GM21717 (cell line): ENCODE measurements at regions not wholly inside any gene's neighbourhood (a gene's known extent, or its start where the extent isn't known, plus 50 kb on each side); places are given as distances from the start of the nearest gene placed in this dataset.
"Not testable (repeated sequence)": the region's sequence is repeated elsewhere in the genome, so short reads cannot be mapped to it uniquely, and the experiment has no call there.

Experiments used
- ATAC-seq: cut with Tn5 transposase; IDR thresholded peaks from one replicate; pipeline ENCODE4 v1.9.1; 2021; ENCODE audit warnings: mild to moderate bottlenecking, moderate library complexity; ENCODE audit not compliant: unreplicated experiment

DNA sequence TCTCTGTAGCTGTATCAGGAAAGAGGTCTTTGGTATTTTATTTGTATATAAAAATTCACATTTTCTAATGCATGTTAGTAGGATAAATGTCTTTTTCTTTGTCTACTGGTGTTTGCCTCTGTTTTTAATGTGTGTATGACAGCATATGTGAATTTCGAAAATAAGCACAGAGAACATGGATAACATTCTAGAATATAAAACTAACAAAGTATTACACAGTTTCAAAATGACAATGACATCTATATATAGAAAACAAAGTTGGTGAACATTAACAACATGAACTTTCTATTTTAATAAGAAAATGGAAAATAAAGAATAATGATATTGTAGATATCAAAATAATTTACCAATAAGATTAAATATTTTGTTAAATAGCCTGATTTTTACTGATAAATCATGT is 608.0 kb downstream of the COL12A1 start:
- ATAC-seq: peak; percentile 38

DNA sequence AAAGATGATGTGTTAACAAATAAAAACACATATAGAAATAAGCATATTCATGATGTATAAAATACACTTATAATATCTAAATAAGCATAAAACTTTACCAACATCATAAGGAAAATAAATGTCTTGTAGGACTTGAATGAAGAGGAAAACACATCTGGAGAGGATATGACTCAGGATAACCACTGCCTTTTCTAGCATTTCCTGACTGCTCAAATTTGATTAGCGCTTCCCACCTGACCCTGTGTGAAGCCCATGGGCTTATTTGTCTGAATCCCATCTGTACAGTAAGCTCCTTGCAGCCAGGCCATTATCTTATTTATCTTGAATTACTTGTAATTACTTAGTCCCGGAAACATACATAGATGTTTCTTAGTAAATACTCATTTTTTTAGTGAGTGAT is 608.6 kb downstream of the COL12A1 start:
- no peak for ATAC-seq

DNA sequence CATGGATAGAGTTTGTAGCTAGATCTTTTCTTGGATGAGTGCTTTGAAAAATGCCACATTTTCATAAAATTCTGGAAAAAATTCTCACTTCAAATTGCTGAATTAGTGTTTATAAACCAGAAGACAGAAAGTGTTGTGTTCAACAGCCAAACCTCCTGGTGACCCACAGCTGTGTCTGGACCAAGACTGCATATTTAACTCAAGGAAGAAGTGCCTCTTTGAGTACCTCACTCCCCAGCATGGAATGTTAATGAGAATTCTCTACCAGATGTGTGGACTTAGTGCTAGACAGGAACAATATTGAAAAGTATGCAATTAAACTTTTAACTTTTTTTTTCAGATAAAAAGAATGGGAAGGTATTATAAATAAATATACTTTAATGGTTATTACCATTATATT is 609.3 kb downstream of the COL12A1 start:
- no peak for ATAC-seq

DNA sequence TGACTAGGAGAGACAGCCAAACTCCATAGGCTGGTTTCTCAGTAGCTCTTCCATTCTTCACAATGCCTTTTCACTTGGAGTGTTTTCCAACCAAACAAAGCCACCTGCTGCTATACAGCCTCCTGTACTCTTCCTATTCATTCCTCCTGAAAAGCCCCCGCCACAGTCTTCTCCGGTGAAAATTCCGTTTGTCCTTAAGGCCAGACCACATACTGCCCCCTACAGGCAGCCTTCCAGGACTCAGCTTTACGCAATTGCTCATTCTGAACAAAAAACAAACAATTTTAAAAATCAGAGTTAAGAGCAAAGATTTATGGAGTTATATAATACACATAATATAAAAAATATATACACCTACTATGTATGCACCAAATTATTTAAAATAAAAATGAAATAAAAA is 611.5 kb downstream of the COL12A1 start:
- not testable (repeated sequence) for ATAC-seq

DNA sequence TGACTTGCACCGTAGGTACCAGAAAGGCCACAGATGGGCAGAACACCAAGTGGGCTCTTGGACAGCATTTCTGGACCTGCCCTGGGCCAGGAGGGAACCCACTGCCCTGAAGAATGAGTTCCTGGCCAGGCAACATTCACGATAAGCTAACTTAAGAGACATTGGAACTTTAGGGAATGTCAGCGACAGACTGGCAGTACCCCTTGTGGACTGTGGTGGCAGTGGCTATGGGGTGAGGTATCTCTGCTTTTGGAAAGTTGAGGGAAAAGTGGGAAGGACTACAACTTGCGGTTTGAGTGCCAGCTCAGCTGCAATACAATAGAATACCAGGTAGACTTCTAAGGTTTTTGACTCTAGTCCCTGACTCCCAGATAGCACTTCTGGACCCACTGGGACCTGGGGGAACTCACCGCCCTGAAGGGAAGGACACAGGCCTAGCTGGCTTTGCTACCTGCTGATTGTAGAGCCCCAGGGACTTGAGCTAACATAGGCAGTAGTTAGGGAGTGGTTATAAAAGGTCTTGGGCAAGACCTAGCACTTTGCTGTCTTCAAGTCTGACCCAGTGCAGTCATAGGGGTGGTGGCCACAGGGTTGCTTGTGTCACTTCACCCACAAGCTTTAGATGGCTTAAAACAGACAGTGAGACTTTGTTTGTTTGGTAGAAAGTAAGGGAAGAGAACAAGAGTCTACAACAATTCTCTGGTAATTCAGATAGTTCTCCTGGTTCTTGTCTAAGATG is 617.6 kb downstream of the COL12A1 start:
- no peak for ATAC-seq

DNA sequence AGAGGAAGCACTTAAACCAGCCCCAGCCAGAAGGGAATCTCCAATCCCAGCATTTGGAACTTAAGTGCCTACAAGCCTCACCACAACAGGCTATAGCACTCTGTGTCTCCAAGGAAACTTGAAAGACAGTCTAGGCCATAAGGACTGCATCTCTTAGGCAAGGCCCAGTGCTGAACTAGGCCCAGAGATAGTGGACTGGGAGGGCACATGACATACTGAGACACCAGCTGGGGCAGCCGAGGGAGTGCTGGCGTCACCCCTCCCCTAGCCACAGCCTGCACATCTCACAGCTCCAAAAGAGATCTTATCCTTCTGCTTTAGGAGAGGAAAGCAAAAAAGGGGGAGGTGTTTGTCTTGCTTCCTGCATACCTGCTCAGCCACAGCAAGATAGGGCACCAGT is 618.5 kb downstream of the COL12A1 start:
- no peak for ATAC-seq

DNA sequence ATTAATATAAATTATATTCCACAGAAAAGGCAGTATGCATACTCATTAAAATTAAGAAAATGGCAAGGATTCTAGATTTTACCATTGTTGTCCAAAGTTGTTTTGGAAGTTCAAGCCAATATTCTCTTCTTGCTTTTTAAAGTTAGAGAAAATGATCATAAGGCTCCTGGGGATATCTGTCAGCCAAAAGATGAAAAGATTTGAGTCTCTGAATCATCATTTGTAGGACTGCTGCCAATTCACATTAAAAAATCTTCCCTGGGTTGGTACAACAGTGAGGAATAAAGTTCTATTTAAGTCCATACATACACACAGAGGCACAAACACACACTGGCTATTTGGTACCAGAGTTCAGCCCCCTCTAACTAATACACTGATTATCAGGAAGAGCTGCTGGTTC is 620.1 kb downstream of the COL12A1 start:
- ATAC-seq: no peak

DNA sequence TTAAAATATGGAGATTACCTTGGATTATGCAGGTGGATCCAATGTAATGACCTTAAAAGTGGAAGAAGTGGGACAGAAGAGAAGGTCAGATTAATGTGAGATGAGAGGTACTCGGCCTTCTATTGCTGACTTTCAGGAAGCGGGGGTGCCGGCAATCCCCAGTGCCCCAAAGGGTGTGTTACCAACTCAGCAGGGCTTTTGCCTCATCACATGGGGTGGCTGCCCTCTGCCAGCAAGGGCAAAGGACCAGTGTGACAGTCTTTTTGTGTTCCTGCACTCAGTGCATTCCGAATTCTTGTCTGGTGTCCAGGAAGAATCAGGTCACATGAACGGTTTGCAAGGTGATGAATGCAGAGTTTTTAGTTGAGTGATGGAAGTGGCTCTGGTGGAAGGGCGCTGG is 624.2 kb downstream of the COL12A1 start:
- ATAC-seq: no peak

DNA sequence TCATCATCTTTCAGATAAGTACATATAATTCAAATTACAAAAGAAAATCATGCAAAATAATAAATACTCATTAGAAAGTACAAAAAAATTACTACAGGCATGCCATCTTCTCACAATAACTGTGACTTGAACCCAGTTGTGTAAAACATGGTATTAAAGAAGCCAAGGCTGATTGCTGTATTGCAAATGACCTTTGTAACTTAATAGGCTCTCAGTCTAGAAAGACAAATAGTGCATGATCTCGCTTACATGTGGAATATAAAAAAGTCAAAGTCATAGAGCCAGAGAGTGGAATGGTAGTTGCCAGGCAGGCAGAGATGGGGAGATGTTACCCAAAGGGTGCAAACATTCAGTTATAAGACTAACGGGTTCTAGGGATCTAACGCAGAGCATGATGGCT is 626.1 kb downstream of the COL12A1 start:
- ATAC-seq: no peak

DNA sequence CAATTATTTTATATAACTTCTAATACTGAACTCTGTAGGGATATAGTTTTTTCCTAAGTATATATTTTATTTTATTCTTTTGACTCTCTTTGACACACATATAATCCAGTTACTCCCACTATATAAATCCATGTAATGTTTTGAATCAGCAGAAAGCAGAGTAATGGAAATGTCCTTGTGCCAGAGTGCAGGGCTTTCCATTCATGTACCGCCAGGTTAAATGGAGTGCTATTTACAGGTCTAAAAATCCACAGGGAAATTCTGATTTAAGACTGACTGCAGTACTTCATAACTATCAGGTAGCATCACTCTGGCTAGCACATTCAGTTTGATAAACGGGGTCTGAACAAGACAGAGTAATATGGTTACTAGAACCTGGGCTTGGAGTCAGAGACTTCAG is 626.8 kb downstream of the COL12A1 start:
- ATAC-seq: no peak

DNA sequence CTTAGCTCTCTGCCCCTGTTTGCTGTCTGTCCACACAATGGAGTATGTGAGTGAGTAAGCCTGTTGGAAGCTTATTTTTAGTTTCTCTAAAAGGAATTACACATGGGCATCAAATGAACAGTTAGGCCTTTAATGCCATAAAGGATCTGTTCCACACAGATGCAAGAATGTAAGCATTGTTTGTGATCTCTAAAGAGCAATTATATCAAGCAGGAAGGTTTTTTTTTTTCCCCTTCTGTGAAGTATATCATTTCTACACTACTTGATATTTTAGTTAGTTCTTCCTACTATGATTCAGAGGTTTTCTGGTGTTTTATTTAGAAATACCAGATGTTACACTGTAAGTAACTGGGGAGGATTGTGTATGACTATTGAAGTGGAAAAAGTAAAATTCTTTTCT is 627.5 kb downstream of the COL12A1 start:
- no peak for ATAC-seq

DNA sequence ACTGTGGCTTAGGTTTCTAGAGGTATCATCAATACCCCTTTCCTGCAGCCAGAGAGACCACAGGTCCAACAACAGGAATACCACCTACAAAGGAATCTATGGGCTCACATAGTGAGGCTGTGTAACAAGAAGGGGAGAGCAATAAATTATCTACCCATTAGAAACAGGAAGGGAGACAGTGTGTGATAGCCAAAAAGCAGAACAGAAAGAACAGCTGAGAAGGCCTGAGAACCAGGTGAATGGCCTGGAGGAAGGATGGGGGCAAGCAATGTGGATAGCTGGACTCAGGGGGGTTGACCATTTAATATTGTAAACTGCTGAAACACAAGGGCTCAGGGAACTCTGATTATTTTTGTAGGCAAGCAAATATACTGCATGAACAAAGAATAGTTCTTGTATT is 628.2 kb downstream of the COL12A1 start:
- ATAC-seq: peak; percentile 76

DNA sequence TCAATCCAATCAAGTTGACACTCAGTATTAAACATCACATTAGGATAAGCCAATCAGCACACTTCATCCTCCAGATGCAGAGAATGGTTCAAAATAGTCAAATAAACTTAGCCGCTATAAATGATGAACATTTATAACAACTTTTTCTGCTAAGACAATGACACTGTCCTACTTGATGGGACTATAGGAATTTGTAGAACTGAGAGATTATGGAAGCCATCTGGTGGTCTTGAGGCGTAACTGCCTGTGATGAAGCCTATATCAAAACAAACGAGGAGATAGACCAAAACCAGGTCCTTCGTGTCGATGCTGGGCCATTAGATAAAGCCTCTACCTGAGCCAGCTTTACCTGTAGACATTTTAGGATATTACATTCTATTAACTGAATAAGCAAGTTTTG is 631.1 kb downstream of the COL12A1 start:
- peak; percentile 60 for ATAC-seq

DNA sequence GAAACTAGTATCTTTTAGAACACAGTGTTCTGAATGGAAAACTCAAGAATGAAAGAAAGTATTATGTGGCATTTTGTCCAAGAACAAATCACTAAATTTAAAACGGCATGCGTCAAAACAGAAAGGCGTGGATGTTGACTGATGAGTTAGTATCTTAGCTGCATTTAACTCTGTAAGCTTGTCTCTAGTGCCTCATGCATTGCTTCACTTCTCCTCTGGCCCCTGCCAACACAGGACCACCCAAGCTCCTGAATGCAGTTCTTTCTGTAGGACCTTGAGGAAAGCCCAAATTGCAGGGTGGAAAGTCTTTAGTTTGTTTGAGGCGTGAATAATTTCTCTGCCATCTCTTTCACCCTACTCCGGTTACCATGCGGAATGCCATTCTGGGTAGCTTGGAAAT is 632.2 kb downstream of the COL12A1 start:
- ATAC-seq: no peak

DNA sequence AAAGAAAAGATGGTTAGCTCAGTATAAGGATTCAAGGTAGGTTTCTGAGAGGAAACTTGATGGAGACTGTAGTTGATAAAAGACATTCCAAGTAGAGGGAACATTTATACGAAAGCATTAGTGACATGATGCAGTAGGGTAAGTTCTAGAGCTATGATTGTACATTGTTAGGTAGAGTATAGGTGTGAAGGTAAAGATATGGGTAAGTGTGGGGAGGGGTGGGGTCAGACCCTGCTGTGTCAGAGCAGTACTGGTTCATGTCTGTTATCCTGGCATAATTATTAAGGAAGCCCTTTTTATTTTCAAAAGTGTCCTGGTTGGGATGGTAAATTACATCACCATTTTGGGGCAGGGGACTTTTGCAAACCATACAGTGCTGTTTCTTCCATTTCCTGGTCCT is 635.8 kb downstream of the COL12A1 start:
- no peak for ATAC-seq

DNA sequence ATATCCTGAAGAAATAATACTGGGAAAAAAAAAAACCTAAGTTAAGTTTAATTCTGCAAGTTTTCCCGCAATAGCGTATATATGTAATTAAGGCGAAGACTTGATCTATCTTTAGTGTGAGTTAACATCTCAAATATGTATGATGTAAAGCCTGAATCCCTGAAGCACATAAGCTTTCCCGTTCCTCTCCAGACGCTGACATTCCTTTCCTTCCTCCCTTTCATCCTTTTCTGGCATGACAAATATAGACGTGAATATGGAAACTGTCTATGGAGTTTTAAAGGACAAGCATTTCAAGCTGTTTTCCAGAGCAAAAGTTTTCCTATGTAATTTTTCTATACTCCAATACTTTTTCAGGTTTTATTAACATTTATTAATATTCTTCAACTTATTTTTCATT is 637.0 kb downstream of the COL12A1 start:
- ATAC-seq: no peak

DNA sequence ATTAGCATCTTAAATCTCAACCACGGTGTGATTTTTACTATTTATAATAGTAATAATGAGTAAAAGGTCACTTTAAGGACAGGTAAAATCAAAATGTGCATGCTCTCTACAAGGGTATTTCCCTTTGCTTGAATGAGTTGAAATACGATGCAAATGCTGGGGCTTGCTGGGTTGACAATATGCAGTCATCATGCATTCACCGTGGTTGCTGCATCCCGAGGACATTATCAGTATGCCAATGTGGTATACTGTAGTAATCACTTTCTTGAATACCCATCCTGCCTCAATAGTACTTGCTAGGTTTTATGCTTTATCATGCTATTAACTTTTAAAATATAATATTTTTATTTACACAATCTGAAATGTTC is 637.9 kb downstream of the COL12A1 start:
- not testable (repeated sequence) for ATAC-seq

DNA sequence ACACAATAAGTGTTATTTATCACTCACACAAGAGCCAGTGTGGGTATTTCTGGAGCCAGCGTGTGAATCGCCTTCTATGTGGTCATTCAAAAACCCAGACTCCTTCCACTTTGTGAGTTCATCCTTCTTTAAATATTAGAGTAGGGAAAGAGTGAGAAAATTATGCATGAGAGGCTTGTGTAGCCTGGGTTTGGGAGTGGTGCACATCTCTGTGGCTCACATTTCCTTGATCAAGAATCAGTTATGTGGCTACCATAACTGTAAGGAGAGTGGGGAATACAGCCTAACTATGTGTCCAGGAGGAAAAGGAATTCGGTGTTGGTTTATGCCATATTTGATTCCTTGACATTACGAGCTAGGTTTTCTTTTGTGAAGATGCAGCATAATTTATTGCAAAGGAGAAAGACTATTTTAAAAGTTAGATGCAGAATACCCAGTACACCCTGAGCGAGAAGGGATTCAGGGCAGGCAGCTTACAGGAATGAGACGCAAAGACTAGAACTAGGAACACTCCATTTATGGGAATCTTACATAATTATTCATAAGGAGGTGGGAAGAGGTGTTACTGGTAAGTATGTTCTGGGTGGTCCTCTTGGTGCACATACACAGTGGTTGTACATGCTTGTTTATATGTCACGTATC is 638.5 kb downstream of the COL12A1 start:
- ATAC-seq: no peak

DNA sequence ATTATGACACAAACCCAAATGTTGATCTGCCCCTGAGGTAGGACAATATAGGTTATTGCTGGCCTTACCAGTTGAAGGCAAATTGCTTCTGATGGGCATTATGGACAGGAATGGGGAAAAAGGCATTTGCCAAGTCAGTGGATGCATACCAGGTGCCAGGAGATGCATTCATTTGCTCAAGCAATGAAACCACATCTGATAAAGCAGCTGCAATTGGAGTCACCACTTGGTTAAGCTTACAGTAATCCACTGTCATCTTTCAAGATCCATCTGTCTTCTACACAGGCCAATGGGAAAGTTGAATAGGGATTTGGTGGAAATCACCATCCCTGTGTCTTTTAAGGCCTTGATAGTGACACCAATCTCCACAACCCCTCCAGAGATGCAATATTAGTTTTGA is 648.6 kb downstream of the COL12A1 start:
- ATAC-seq: no peak

DNA sequence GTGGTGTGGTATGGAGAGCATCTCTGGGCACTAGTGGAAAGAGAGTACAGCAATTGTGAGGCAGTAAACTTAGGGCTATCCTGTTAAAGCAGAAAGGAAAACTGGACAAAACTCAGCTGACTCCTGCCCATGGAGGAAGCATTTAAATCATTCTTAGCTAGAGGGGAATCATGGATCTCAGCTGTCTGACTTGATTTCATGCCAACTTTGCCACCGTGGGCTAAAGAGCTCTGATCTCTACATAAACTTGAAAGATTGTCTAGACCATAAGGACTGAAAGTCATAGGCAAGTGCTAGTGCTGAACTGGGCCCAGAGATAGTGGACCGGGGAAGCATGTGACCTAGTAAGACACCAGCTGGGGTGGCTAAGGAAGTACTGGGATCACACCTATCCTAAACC is 651.8 kb downstream of the COL12A1 start:
- ATAC-seq: no peak

DNA sequence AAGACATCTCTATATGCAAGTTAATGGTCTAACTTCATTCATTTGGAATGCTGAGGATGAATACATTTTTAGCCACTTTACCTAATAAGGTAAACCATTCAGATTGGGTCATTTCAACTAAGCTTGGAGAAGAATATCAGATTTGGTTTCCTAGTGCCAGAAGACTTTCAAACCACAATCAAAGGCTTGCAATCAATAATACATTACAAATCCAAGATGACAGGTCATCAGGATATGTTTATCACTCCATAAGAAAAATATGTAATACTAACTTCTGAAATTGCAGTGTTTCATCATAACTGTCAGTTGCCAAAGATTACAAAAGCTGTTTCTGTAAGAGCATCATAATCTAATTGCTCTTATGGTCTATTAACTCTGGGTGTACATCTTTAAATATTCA is 654.0 kb downstream of the COL12A1 start:
- no peak for ATAC-seq

DNA sequence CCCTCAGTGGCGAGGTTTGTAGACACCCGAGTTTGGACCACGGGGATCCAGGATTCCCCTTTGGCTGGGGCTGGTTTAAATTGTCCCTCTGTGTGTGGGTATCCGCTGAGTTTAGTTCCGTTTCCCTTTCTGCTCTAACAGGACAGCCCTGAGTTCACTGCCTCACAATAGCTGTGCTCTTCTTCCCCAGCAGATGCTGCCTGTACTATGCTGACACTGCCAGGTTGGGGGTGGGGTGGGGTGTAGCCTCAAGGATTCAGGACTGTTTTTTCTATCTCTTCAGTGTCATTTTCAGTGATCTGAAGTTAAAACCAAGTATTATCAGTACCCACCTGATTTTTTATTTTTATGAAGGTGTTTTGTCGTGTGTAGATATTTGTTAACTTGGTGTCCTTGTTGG is 655.0 kb downstream of the COL12A1 start:
- no peak for ATAC-seq

DNA sequence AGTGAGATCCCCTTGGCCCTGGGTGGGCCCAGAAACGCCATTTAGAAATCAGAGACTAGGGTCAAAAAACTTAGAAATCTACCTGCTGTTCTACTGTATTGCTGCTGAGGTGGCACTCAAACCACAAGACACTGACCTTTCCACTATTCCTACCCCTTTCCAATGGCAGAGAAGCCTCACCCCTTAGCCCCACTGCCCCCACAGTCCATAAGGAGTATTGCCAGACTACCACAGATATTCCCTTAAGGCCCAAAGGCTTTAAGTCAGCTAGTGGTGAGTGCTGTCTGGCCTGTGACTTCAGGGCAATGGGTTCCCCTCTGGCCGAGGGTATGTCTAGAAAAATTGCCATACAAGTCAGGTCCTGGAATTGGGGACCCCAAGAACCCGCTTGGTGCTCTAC is 656.1 kb downstream of the COL12A1 start:
- ATAC-seq: no peak
